ENCODE measurements at regions not wholly inside any gene's neighbourhood (a gene's known extent, or its start where the extent isn't known, plus 50 kb on each side); places are given as distances from the start of the nearest gene placed in this dataset.
A peak's percentile ranks its signal among the peaks of the same experiment; 100 is the strongest.

- peak; percentile 75 for DNase-seq (ENCODE audit: low spot score)
Observed at GRCh38 chr13:46983881-46984280, 87.0 kb upstream of the HTR2A start.

GRCh38 chr13:46982856-46983582 lies 86.2 kb upstream of the HTR2A start:
- peak; percentile 61 for DNase-seq (ENCODE audit: low spot score)

GRCh38 chr13:46975173-46975572 lies 78.3 kb upstream of the HTR2A start:
- DNase-seq (ENCODE audit: low spot score): no peak

GRCh38 chr13:46968450-46968849 lies 71.6 kb upstream of the HTR2A start:
- no peak for DNase-seq (ENCODE audit: low spot score)

- peak; percentile 23 for DNase-seq (ENCODE audit: low spot score)
Observed at GRCh38 chr13:46964789-46965527, 68.1 kb upstream of the HTR2A start.

GRCh38 chr13:46963904-46964303 lies 67.1 kb upstream of the HTR2A start:
- DNase-seq (ENCODE audit: low spot score): no peak

GRCh38 chr13:46962281-46962941 lies 65.6 kb upstream of the HTR2A start:
- no peak for DNase-seq (ENCODE audit: low spot score)

GRCh38 chr13:46961719-46962118 lies 64.9 kb upstream of the HTR2A start:
- DNase-seq (ENCODE audit: low spot score): peak; percentile 53

GRCh38 chr13:46953941-46954340 lies 57.1 kb upstream of the HTR2A start:
- no peak for DNase-seq (ENCODE audit: low spot score)

- DNase-seq (ENCODE audit: low spot score): no peak
Observed at GRCh38 chr13:46953331-46953730, 56.5 kb upstream of the HTR2A start.

GRCh38 chr13:46951516-46951915 lies 54.7 kb upstream of the HTR2A start:
- DNase-seq (ENCODE audit: low spot score): peak; percentile 85

- DNase-seq (ENCODE audit: low spot score): no peak
Observed at GRCh38 chr13:46949211-46949610, 52.4 kb upstream of the HTR2A start.

GRCh38 chr13:46948338-46948737 lies 51.5 kb upstream of the HTR2A start:
- DNase-seq (ENCODE audit: low spot score): no peak

- DNase-seq (ENCODE audit: low spot score): no peak
Observed at GRCh38 chr13:46947425-46948191, 50.8 kb upstream of the HTR2A start.
